ENCODE measurements at regions not wholly inside any gene's neighbourhood (a gene's known extent, or its start where the extent isn't known, plus 50 kb on each side); places are given as distances from the start of the nearest gene placed in this dataset.

- ATAC-seq = no peak
- Mint-ChIP-seq H3K27me3 (no peaks in the 10 kb centered on the region), H3K27ac (no peak overlapping the region), H3K36me3 (ENCODE audit: low read depth) (no peaks in the 10 kb centered on the region), H3K4me1 (no peaks in the 10 kb centered on the region), H3K4me3 (no peak overlapping the region)
- H3K9me3 ChIP-seq (ENCODE audit: control insufficient read depth, low read length, poor library complexity, severe bottlenecking) = no peaks in the 10 kb centered on the region
- no peak for DNase-seq
Observed at GRCh38 chr4:162268911-162269310, 105.1 kb upstream of the FSTL5 start.

- no peaks in the 10 kb centered on the region for H3K9me3 ChIP-seq (ENCODE audit: control insufficient read depth, low read length, poor library complexity, severe bottlenecking)
- DNase-seq (no peak), ATAC-seq (no peak)
- H3K27me3 Mint-ChIP-seq = no peaks in the 10 kb centered on the region
- no peaks in the 10 kb centered on the region for H3K4me1 Mint-ChIP-seq
- no peaks in the 10 kb centered on the region for H3K36me3 Mint-ChIP-seq (ENCODE audit: low read depth)
- H3K4me3 Mint-ChIP-seq = no peak overlapping the region
- H3K27ac Mint-ChIP-seq = no peak overlapping the region
Observed at GRCh38 chr4:162265802-162266201, 102.0 kb upstream of the FSTL5 start.

- no peaks in the 10 kb centered on the region for H3K36me3 Mint-ChIP-seq (ENCODE audit: low read depth)
- DNase-seq (no peak), ATAC-seq (no peak)
- no peaks in the 10 kb centered on the region for H3K27me3 Mint-ChIP-seq
- H3K27ac Mint-ChIP-seq = no peak overlapping the region
- H3K9me3 ChIP-seq (ENCODE audit: control insufficient read depth, low read length, poor library complexity, severe bottlenecking) = no peaks in the 10 kb centered on the region
- H3K4me3 Mint-ChIP-seq = no peak overlapping the region
- no peaks in the 10 kb centered on the region for H3K4me1 Mint-ChIP-seq
Observed at GRCh38 chr4:162245051-162245450, 81.3 kb upstream of the FSTL5 start.

GRCh38 chr4:162241857-162242256 is 78.1 kb upstream of the FSTL5 start:
- DNase-seq = no peak
- H3K36me3 Mint-ChIP-seq (ENCODE audit: low read depth) = no peaks in the 10 kb centered on the region
- no peaks in the 10 kb centered on the region for H3K9me3 ChIP-seq (ENCODE audit: control insufficient read depth, low read length, poor library complexity, severe bottlenecking)
- H3K27me3 Mint-ChIP-seq = no peaks in the 10 kb centered on the region
- no peak overlapping the region for H3K4me3 Mint-ChIP-seq
- no peaks in the 10 kb centered on the region for H3K4me1 Mint-ChIP-seq
- no peak overlapping the region for H3K27ac Mint-ChIP-seq
- ATAC-seq = no peak

- DNase-seq (no peak), ATAC-seq (no peak)
- Mint-ChIP-seq H3K27me3 (no peaks in the 10 kb centered on the region), H3K27ac (no peak overlapping the region), H3K4me3 (no peak overlapping the region), H3K4me1 (no peaks in the 10 kb centered on the region), H3K36me3 (ENCODE audit: low read depth) (no peaks in the 10 kb centered on the region)
- H3K9me3 ChIP-seq (ENCODE audit: control insufficient read depth, low read length, poor library complexity, severe bottlenecking) = no peaks in the 10 kb centered on the region
Observed at GRCh38 chr4:162239992-162240769, 76.4 kb upstream of the FSTL5 start.

- ATAC-seq (no peak), DNase-seq (no peak)
- no peaks in the 10 kb centered on the region for H3K36me3 Mint-ChIP-seq (ENCODE audit: low read depth)
- H3K4me1 Mint-ChIP-seq = no peaks in the 10 kb centered on the region
- no peak overlapping the region for H3K4me3 Mint-ChIP-seq
- H3K27ac Mint-ChIP-seq = no peak overlapping the region
- no peaks in the 10 kb centered on the region for H3K9me3 ChIP-seq (ENCODE audit: control insufficient read depth, low read length, poor library complexity, severe bottlenecking)
- H3K27me3 Mint-ChIP-seq = no peaks in the 10 kb centered on the region
Observed at GRCh38 chr4:162237676-162238075, 73.9 kb upstream of the FSTL5 start.

- H3K9me3 ChIP-seq (ENCODE audit: control insufficient read depth, low read length, poor library complexity, severe bottlenecking) = no peaks in the 10 kb centered on the region
- no peak for DNase-seq
- H3K27ac Mint-ChIP-seq = no peak overlapping the region
- no peak for ATAC-seq
- no peaks in the 10 kb centered on the region for H3K4me1 Mint-ChIP-seq
- H3K27me3 Mint-ChIP-seq = no peaks in the 10 kb centered on the region
- no peaks in the 10 kb centered on the region for H3K36me3 Mint-ChIP-seq (ENCODE audit: low read depth)
- H3K4me3 Mint-ChIP-seq = no peak overlapping the region
Observed at GRCh38 chr4:162234595-162234994, 70.8 kb upstream of the FSTL5 start.

- Mint-ChIP-seq H3K27ac (no peak overlapping the region), H3K27me3 (no peaks in the 10 kb centered on the region), H3K4me1 (no peaks in the 10 kb centered on the region), H3K4me3 (no peak overlapping the region), H3K36me3 (ENCODE audit: low read depth) (no peaks in the 10 kb centered on the region)
- H3K9me3 ChIP-seq (ENCODE audit: control insufficient read depth, low read length, poor library complexity, severe bottlenecking) = peaks cover 3% of the 10 kb centered on the region
- no peak for ATAC-seq
- DNase-seq = no peak
Observed at GRCh38 chr4:162232349-162232748, 68.5 kb upstream of the FSTL5 start.

GRCh38 chr4:162229670-162230069 is 65.9 kb upstream of the FSTL5 start:
- Mint-ChIP-seq H3K4me1 (no peaks in the 10 kb centered on the region), H3K36me3 (ENCODE audit: low read depth) (no peaks in the 10 kb centered on the region), H3K27me3 (no peaks in the 10 kb centered on the region), H3K27ac (no peak overlapping the region), H3K4me3 (no peak overlapping the region)
- no peak for ATAC-seq
- peaks cover 3% of the 10 kb centered on the region for H3K9me3 ChIP-seq (ENCODE audit: control insufficient read depth, low read length, poor library complexity, severe bottlenecking)
- no peak for DNase-seq

- Mint-ChIP-seq H3K4me3 (no peak overlapping the region), H3K4me1 (no peaks in the 10 kb centered on the region)
Observed at GRCh38 chr4:162221148-162221547, 57.3 kb upstream of the FSTL5 start.

More at GRCh38 chr4:162221148-162221547, 57.3 kb upstream of the FSTL5 start:
- ATAC-seq = no peak
- H3K36me3 Mint-ChIP-seq (ENCODE audit: low read depth) = no peaks in the 10 kb centered on the region
- no peak for DNase-seq
- no peaks in the 10 kb centered on the region for H3K9me3 ChIP-seq (ENCODE audit: control insufficient read depth, low read length, poor library complexity, severe bottlenecking)
- no peak overlapping the region for H3K27ac Mint-ChIP-seq
- H3K27me3 Mint-ChIP-seq = no peaks in the 10 kb centered on the region
